GM12878 (cell line): ENCODE measurements at regions not wholly inside any gene's neighbourhood (a gene's known extent, or its start where the extent isn't known, plus 50 kb on each side); places are given as distances from the start of the nearest gene placed in this dataset.

Source experiments
- ATAC-seq: fragments of 200-7000 bp; cut with Tn5 transposase; 3 replicates; pipeline ENCODE4 v1.9.1; 2020; ENCODE audit warnings: mild to moderate bottlenecking, moderate library complexity
- BruUV-seq: library from RNA; stranded (reverse); fragments of 400-500 nt; replicated peaks from 2 replicates; lab custom pipeline; 2021; lab: Mats Ljungman, UMichigan
- CTCF ChIA-PET: fragments of 300-600 bp; sonication (Branson Sonifier 250); formaldehyde crosslinking; extraction: SDS; loops from one replicate; lab custom pipeline; 2021; ENCODE audit warnings: inconsistent platforms; lab: Yijun Ruan, JAX
- POLR2A ChIA-PET: fragments of 350-600 bp; formaldehyde crosslinking; extraction: SDS; loops from one replicate; lab custom pipeline; 2021; ENCODE audit warnings: inconsistent platforms; lab: Charles Lee
- RAD21 ChIA-PET: fragments of 300-600 bp; sonication (Branson Sonifier 250); formaldehyde crosslinking; loops from one replicate; lab custom pipeline; 2023; ENCODE audit warnings: antibody characterized with exemption; ENCODE audit not compliant: unreplicated experiment; lab: Charles Lee
- SMC1A ChIA-PET: fragments of 300-600 bp; sonication (Branson Sonifier 250); formaldehyde crosslinking; loops from one replicate; lab custom pipeline; 2023; ENCODE audit not compliant: unreplicated experiment, uncharacterized antibody; lab: Charles Lee
- DNase-seq: peaks from one replicate; pipeline ENCODE4 v3.0.0-alpha.2; 2011; ENCODE audit warnings: low read depth, low spot score
- FAIRE-seq: peaks from 3 replicates; lab custom pipeline; 2011; peaks lifted over from hg19 to GRCh38; lab: Jason Lieb, UNC
- H2AFZ ChIP-seq: 2 replicates; pipeline ENCODE4 v1.6.0; 2011; ENCODE audit warnings: low read depth, low read length, control low read depth; ENCODE audit not compliant: control insufficient read depth
- H3K27ac ChIP-seq: 2 replicates; pipeline ENCODE4 v1.5.1; 2011; ENCODE audit warnings: control low read depth; ENCODE audit not compliant: control insufficient read depth, insufficient read depth
- H3K27me3 ChIP-seq, 2 experiments: replicated peaks in 1 of 2; 2 replicates each; pipeline versions ENCODE4 v1.6.0 to v1.6.1; 2011; ENCODE audit warnings: low read length in 1 of 2; ENCODE audit not compliant: control insufficient read depth in 2 of 2, insufficient read depth in 2 of 2
- H3K36me3 ChIP-seq, 2 experiments: 2 replicates each; pipeline ENCODE4 v1.5.1; 2011; ENCODE audit warnings: low read length in 1 of 2; ENCODE audit not compliant: control insufficient read depth in 2 of 2, insufficient read depth in 2 of 2
- H3K4me1 ChIP-seq: 2 replicates; pipeline ENCODE4 v1.6.1; 2011; ENCODE audit warnings: mild to moderate bottlenecking, low read length, moderate library complexity, mixed read lengths; ENCODE audit not compliant: control insufficient read depth, insufficient read depth
- H3K4me2 ChIP-seq: 2 replicates; pipeline ENCODE4 v1.6.0; 2011; ENCODE audit warnings: control low read depth; ENCODE audit not compliant: control insufficient read depth, insufficient read depth
- H3K4me3 ChIP-seq: fragments of 200-600 bp; sonication (generic); 2 replicates; pipeline ENCODE4 v1.5.1; 2016
- H3K79me2 ChIP-seq: 2 replicates; pipeline ENCODE4 v1.6.0; 2011; ENCODE audit warnings: low read length; ENCODE audit not compliant: control insufficient read depth, insufficient read depth
- H3K9ac ChIP-seq: 2 replicates; pipeline ENCODE4 v1.8.0; 2011; ENCODE audit warnings: low read length, control low read depth, mixed read lengths; ENCODE audit not compliant: control insufficient read depth, insufficient read depth
- H3K9me3 ChIP-seq: replicated peaks from 3 replicates; pipeline ENCODE4 v1.5.1; 2011; ENCODE audit warnings: mild to moderate bottlenecking, low read length; ENCODE audit not compliant: control insufficient read depth, insufficient read depth
- H4K20me1 ChIP-seq: 2 replicates; pipeline ENCODE4 v1.6.0; 2011; ENCODE audit not compliant: control insufficient read depth, insufficient read depth
- BCL3 ChIP-seq: IDR thresholded peaks from 2 replicates; pipeline ENCODE4 v1.6.1; 2011; ENCODE audit warnings: borderline replicate concordance, low read depth, mild to moderate bottlenecking, moderate library complexity, low read length; ENCODE audit not compliant: insufficient read depth, poor library complexity, severe bottlenecking
- CBX3 ChIP-seq: fragments of 200-600 bp; sonication (generic); IDR thresholded peaks from 2 replicates; pipeline ENCODE4 v1.6.1; 2016; ENCODE audit warnings: low read depth, borderline replicate concordance
- MEF2B ChIP-seq: fragments of 450-650 bp; IDR thresholded peaks from 2 replicates; pipeline ENCODE4 v1.6.1; 2018; ENCODE audit warnings: mild to moderate bottlenecking, moderate library complexity; ENCODE audit not compliant: partially characterized antibody, poor library complexity, severe bottlenecking
- MLLT1 ChIP-seq: fragments of 450-650 bp; IDR thresholded peaks from 2 replicates; pipeline ENCODE4 v1.6.1; 2016; ENCODE audit warnings: mild to moderate bottlenecking
- WGBS: methylation state at CpG from one replicate; pipeline ENCODE4 v1.1.6; 2016; ENCODE audit warnings: low lambda C conversion rate; ENCODE audit not compliant: insufficient replicate concordance, insufficient coverage; ENCODE audit errors: missing lambda C conversion rate; 5-methylcytosine and 5-hydroxymethylcytosine counted together
- in situ Hi-C: fragments of 300-500 bp; cut with MboI; formaldehyde crosslinking; loops from 9 replicates; pipeline ENCODE4 v1.14.3; 2018; ENCODE audit warnings: mixed read lengths
- intact Hi-C: fragments of 100-400 bp; cut with micrococcal nuclease; formaldehyde crosslinking; loops from one replicate; pipeline ENCODE4 v1.14.2; 2022; ENCODE audit not compliant: unreplicated experiment

DNA sequence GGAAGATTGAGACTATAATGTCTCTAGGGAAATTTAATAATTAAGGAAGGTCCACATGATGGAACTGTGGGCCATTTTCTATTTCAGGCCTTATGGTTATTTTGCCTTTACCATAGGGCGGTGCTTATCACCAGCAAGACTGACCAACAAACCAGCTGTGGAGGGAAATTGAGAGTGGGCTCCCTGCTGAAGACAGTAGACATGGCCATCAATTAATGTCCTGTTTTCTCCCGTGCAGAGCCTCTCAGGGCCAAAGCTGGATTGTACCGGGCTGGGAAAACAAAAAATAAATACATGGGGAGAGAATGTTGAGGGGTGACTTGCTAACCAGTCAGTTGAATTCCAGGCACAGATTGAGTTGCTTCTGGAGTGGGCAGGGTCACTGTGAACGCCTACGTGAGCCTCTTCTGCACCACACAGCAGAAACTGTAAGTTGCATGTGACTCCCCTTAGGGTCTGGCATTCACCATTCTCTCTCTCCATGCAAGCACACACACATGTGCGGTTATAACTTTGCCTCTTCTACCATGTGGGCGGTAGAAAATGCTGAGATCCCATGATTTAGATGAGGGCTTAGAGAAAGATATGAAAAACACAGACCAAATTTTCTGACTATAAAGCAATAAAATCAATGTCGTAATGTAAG lies 128.5 kb downstream of the COPS8 start:
- TF ChIP-seq MEF2B (no peak), MLLT1 (no peak)
- ChIA-PET RAD21 (no interaction called here), POLR2A (no interaction called here), CTCF (interaction anchor here (0.7 kb wide), 1 partner anchor 1143 kb away, joined by 4 read pairs; no protein-coding TSS in a partner anchor), SMC1A (no interaction called here)
- no peak overlapping the region for H2AFZ ChIP-seq
- no peak for ATAC-seq
- no peaks in the 10 kb centered on the region for H3K4me1 ChIP-seq
- no peak overlapping the region for H3K9ac ChIP-seq
- FAIRE-seq = no peak
- H4K20me1 ChIP-seq = no peaks in the 10 kb centered on the region
- intact Hi-C loops = no loop called here
- H3K27me3 ChIP-seq = no peaks in the 10 kb centered on the region
- H3K9me3 ChIP-seq = no peaks in the 10 kb centered on the region; the same call in 2 of the 3 replicates
- DNase-seq = no peak
- H3K36me3 ChIP-seq = no peaks in the 10 kb centered on the region
- WGBS = 53% methylated on average over 8 of the region's 8 CpGs
- H3K4me2 ChIP-seq = no peak overlapping the region
- in situ Hi-C loops = no loop called here
- no peaks in the 10 kb centered on the region for H3K79me2 ChIP-seq
- H3K27ac ChIP-seq = no peak overlapping the region
- BruUV-seq = no TSS peak
- H3K4me3 ChIP-seq = no peak overlapping the region

DNA sequence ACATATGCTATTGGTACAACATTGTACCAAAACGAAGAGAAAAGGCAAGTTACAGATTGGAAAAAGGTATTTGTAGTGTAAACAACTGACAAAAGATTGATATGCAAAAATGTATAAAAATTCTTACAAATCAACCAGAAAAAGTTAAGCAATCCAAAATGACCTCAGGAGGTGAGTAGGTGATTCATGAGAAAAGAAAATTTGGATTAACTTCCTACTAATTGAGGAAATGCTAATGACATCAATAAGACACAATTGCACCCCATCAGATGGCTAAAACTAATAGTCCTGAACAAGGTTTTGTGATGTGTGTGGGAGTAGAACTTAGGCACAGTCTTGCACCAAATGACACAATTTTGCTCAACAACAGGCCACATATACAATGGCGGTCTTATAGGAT lies 129.3 kb downstream of the COPS8 start:
- Histone ChIP-seq H4K20me1 (no peaks in the 10 kb centered on the region), H3K9ac (no peak overlapping the region), H3K4me3 (no peak overlapping the region), H3K27ac (no peak overlapping the region), H3K4me2 (no peak overlapping the region), H3K36me3 (no peaks in the 10 kb centered on the region), H2AFZ (no peak overlapping the region), H3K79me2 (no peaks in the 10 kb centered on the region), H3K27me3 (no peaks in the 10 kb centered on the region), H3K4me1 (no peaks in the 10 kb centered on the region), H3K9me3 (no peaks in the 10 kb centered on the region; the same call in 2 of the 3 replicates)
- CTCF ChIA-PET = interaction anchor here (0.7 kb wide), 1 partner anchor 1144 kb away, joined by 4 read pairs; no protein-coding TSS in a partner anchor
- WGBS = 17% methylated on average over 2 of the region's 2 CpGs
- SMC1A ChIA-PET = no interaction called here
- no peak for FAIRE-seq
- no TSS peak for BruUV-seq
- POLR2A ChIA-PET = no interaction called here
- intact Hi-C loops (no loop called here), in situ Hi-C loops (no loop called here)
- RAD21 ChIA-PET = no interaction called here
- TF ChIP-seq CBX3 = no peak
- peak; percentile 66 for TF ChIP-seq BCL3
- ATAC-seq = no peak
- no peak for DNase-seq
